Vagina (tissue), 2 donors: ENCODE measurements at regions not wholly inside any gene's neighbourhood (a gene's known extent, or its start where the extent isn't known, plus 50 kb on each side); places are given as distances from the start of the nearest gene placed in this dataset.

Experiments used
- DNase-seq, 2 donors: peaks; one replicate each; pipeline ENCODE4 v3.0.0-alpha.2; 2017; ENCODE audit errors: extremely low spot score in 2 of 2
- H3K27ac ChIP-seq: fragments of 200-600 bp; sonication (generic); one replicate; pipeline ENCODE4 v1.5.1; 2019
- H3K27me3 ChIP-seq: fragments of 200-600 bp; sonication (generic); one replicate; pipeline ENCODE4 v1.5.1; 2019
- H3K36me3 ChIP-seq, 2 donors: fragments of 200-600 bp; sonication (generic); one replicate each; pipeline ENCODE4 v1.5.1; 2017 to 2019
- H3K4me1 ChIP-seq: fragments of 200-600 bp; sonication (generic); one replicate; pipeline ENCODE4 v1.5.1; 2019
- H3K4me3 ChIP-seq, 2 donors: fragments of 200-600 bp; sonication (generic); 1 replicate in 1 of 2; 2 replicates in 1 of 2; pipeline ENCODE4 v1.5.1; 2016 to 2019
- H3K9me3 ChIP-seq: fragments of 200-600 bp; sonication (generic); one replicate; pipeline ENCODE4 v1.5.1; 2019
- POLR2A ChIP-seq, 2 donors: fragments of 450-650 bp; IDR thresholded peaks; one replicate each; pipeline ENCODE4 v1.6.1; 2017; ENCODE audit warnings: antibody characterized with exemption in 2 of 2, mild to moderate bottlenecking in 2 of 2, moderate library complexity in 2 of 2
- POLR2AphosphoS5 ChIP-seq, 2 donors: sonication (generic); formaldehyde crosslinking; IDR thresholded peaks; one replicate each; pipeline ENCODE4 v1.9.0; 2017; ENCODE audit warnings: antibody characterized with exemption in 2 of 2, mild to moderate bottlenecking in 2 of 2, low read depth in 1 of 2; ENCODE audit not compliant: insufficient read depth in 1 of 2
- intact Hi-C: fragments of 100-400 bp; cut with DNase I; formaldehyde crosslinking; loops from one replicate; pipeline ENCODE4 v1.15.1; 2023
- TF ChIP-seq, protein P1 (sequence below), 3 experiments: fragments of 450-650 bp in 2 of 3; fragments of 200-600 bp in 1 of 3; sonication (generic) in 1 of 3; IDR thresholded peaks; one replicate each; pipeline ENCODE4 v1.5.1; 2017 to 2019; ENCODE audit warnings: antibody characterized with exemption in 3 of 3, mild to moderate bottlenecking in 2 of 3, moderate library complexity in 2 of 3

DNA sequence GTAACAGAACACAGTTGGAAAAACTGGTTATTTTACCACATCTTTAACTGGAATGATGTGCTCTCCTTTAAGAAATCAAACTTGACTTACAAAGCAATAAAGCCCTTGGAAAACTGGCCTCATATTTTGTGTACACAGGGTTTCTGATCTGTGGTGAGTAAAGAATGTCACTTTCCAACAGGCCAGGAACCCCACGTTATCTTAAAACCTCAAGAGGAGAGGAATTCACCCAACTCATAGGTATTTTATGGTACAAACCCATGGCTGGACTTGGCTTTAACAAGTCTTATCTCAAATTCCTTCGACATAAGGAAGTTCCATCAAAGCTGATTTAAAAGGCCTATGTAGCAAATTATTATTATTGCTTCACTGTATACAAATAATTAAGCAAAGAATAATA lies 1735.1 kb downstream of the PCDH7 start:
- H3K36me3 ChIP-seq = no peaks in the 10 kb centered on the region
- DNase-seq = no peak
- H3K27ac ChIP-seq = no peak overlapping the region
- intact Hi-C loops = no loop called here
- TF ChIP-seq POLR2A (IDR thresholded peaks at IDR 0.05) = no peak
- TF ChIP-seq POLR2AphosphoS5 (IDR thresholded peaks at IDR 0.05; ENCODE audit: insufficient read depth in 1 of 2, low read depth in 1 of 2) = no peak
- TF ChIP-seq, protein P1, sequence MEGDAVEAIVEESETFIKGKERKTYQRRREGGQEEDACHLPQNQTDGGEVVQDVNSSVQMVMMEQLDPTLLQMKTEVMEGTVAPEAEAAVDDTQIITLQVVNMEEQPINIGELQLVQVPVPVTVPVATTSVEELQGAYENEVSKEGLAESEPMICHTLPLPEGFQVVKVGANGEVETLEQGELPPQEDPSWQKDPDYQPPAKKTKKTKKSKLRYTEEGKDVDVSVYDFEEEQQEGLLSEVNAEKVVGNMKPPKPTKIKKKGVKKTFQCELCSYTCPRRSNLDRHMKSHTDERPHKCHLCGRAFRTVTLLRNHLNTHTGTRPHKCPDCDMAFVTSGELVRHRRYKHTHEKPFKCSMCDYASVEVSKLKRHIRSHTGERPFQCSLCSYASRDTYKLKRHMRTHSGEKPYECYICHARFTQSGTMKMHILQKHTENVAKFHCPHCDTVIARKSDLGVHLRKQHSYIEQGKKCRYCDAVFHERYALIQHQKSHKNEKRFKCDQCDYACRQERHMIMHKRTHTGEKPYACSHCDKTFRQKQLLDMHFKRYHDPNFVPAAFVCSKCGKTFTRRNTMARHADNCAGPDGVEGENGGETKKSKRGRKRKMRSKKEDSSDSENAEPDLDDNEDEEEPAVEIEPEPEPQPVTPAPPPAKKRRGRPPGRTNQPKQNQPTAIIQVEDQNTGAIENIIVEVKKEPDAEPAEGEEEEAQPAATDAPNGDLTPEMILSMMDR (IDR thresholded peaks at IDR 0.05) = no peak
- no peaks in the 10 kb centered on the region for H3K4me1 ChIP-seq
- no peaks in the 10 kb centered on the region for H3K9me3 ChIP-seq
- no peaks in the 10 kb centered on the region for H3K27me3 ChIP-seq
- no peak overlapping the region for H3K4me3 ChIP-seq

DNA sequence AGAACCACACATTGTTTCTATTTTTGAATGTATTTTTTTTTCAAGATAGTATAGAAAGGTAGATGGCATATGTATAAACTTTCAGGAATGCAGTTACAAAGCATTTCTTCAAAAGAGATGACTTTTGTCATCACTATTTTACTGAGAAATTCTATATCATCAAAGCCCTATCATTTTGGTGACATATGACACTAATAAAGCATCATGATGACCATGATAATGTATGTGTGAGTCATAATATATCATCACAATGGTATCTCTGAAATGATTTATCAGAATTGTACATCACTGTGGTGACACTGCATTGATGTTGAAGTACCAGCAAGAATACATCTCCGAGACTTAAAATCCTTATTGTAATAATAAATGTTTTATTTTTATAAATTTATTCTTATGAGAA lies 1740.8 kb downstream of the PCDH7 start:
- no peak for DNase-seq
- TF ChIP-seq, protein P1 (IDR thresholded peaks at IDR 0.05) = no peak
- no peak for TF ChIP-seq POLR2A (IDR thresholded peaks at IDR 0.05)
- no peak for TF ChIP-seq POLR2AphosphoS5 (IDR thresholded peaks at IDR 0.05; ENCODE audit: insufficient read depth in 1 of 2, low read depth in 1 of 2)

DNA sequence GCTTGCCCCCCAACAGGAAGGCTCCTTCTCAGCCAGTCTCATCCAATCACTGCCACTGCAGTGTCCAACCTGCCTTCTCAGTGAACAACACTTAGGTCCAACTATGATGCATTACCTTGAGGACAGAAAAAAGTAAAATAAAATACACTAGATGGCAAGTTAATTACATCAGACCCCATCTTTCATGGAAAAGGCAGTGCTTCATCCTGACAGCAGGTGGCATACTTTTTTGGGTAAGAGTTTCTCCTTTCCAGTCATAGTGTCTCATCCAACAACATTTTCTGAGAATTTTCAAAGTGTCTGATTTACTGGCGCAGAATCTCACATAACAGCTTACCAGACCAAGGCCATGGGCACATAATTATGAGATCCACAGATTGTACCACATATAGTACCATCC lies 1742.8 kb downstream of the PCDH7 start:
- TF ChIP-seq, protein P1 (IDR thresholded peaks at IDR 0.05) = no peak
- TF ChIP-seq POLR2AphosphoS5 (IDR thresholded peaks at IDR 0.05; ENCODE audit: insufficient read depth in 1 of 2, low read depth in 1 of 2) (no peak), POLR2A (IDR thresholded peaks at IDR 0.05) (no peak)
- intact Hi-C loops = no loop called here
- Histone ChIP-seq H3K9me3 (no peaks in the 10 kb centered on the region), H3K4me3 (no peak overlapping the region), H3K27ac (no peak overlapping the region), H3K27me3 (no peaks in the 10 kb centered on the region), H3K36me3 (no peaks in the 10 kb centered on the region), H3K4me1 (no peaks in the 10 kb centered on the region)
- DNase-seq = no peak

More for the DNA sequence above, 1740.8 kb downstream of the PCDH7 start:
- Histone ChIP-seq H3K4me1 (no peaks in the 10 kb centered on the region), H3K4me3 (no peak overlapping the region), H3K9me3 (no peaks in the 10 kb centered on the region), H3K27ac (no peak overlapping the region), H3K27me3 (no peaks in the 10 kb centered on the region), H3K36me3 (no peaks in the 10 kb centered on the region)
- intact Hi-C loops = no loop called here

DNA sequence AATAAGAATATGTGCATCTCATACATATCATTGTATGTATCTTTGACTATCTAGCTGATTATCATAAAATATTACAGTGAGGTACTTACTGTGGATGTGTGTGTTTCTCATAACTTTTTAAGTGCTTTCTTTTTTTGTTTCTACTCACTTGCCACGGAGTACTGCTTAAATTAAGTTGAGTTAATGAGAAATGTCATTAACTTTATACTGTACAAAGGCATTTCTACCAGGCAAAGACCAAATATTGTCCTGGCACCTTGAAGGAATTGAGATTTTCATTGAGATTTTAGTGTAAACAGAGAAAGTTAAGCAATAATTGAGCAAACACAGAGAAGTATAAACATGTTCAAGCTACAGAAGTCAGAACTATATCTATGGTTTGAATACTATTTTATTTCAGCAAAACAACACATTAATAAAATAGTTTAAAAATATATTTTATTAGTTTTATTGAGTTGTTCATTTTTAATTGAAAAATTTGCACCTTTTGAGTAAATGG lies 1750.0 kb downstream of the PCDH7 start:
- intact Hi-C loops = no loop called here
- no peak for TF ChIP-seq POLR2A (IDR thresholded peaks at IDR 0.05)
- TF ChIP-seq POLR2AphosphoS5 (IDR thresholded peaks at IDR 0.05; ENCODE audit: insufficient read depth in 1 of 2, low read depth in 1 of 2) = no peak
- TF ChIP-seq, protein P1 (IDR thresholded peaks at IDR 0.05) = no peak
- no peak for DNase-seq
- Histone ChIP-seq H3K4me3 (no peak overlapping the region), H3K27me3 (no peaks in the 10 kb centered on the region), H3K9me3 (no peaks in the 10 kb centered on the region), H3K4me1 (no peaks in the 10 kb centered on the region), H3K36me3 (no peaks in the 10 kb centered on the region), H3K27ac (no peak overlapping the region)

DNA sequence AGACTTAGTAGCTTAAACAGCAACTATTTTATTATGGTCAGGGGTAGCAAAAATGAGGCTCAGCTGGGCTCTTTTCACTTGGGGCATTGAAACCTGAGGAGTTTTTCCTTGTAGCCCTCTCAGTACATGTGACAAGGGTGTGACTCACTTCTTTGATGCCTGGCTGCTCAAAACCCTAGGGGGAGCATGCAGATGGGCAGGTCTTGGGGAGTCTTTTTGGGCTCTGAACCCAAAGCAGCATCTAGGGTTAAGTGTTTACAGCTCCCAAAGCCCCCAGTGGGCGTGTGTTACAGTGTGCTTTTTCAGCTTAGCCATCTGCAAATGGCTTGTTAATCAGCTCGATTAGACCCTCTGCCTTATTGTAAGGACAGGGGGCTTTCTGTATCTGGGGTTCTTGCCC lies 1752.7 kb downstream of the PCDH7 start:
- Histone ChIP-seq H3K36me3 (no peaks in the 10 kb centered on the region), H3K27me3 (no peaks in the 10 kb centered on the region), H3K9me3 (no peaks in the 10 kb centered on the region), H3K4me1 (no peaks in the 10 kb centered on the region), H3K4me3 (no peak overlapping the region), H3K27ac (no peak overlapping the region)
- TF ChIP-seq POLR2A (IDR thresholded peaks at IDR 0.05) = no peak
- TF ChIP-seq, protein P1 (IDR thresholded peaks at IDR 0.05) = no peak
- DNase-seq = no peak
- intact Hi-C loops = no loop called here
